ENCODE measurements at regions not wholly inside any gene's neighbourhood (a gene's known extent, or its start where the extent isn't known, plus 50 kb on each side); places are given as distances from the start of the nearest gene placed in this dataset.

GRCh38 chr5:123937230-123937629 lies 425.3 kb downstream of the CSNK1G3 start (continued):
- TF ChIP-seq ATF7-NPFF (CRISPR knock-in tag; IDR thresholded peaks at IDR 0.05; ENCODE audit: low read depth) (no peak), MAX (IDR thresholded peaks at IDR 0.05) (peak; percentile 86), TFDP1 (CRISPR knock-in tag; IDR thresholded peaks at IDR 0.05; ENCODE audit: borderline replicate concordance) (peak; percentile 68; the same call in 1 of the 2 replicates), SKIL (CRISPR knock-in tag; IDR thresholded peaks at IDR 0.05; ENCODE audit: borderline replicate concordance) (no peak), ZNF891 (CRISPR knock-in tag; IDR thresholded peaks at IDR 0.05) (no peak), EP300 (IDR thresholded peaks at IDR 0.05; ENCODE audit: low read depth in 2 of 2, low read length in 2 of 2) (no peak), EP300 (CRISPR knock-in tag; IDR thresholded peaks at IDR 0.05; ENCODE audit: borderline replicate concordance) (no peak), DRAP1 (CRISPR knock-in tag; IDR thresholded peaks at IDR 0.05) (0 out of 2 replicates have a peak, but pooled peaks have one; percentile 11), ZNF75D (CRISPR knock-in tag; IDR thresholded peaks at IDR 0.05; ENCODE audit: borderline replicate concordance) (no peak), CCAR2 (optimal IDR thresholded peaks at IDR 0.05; ENCODE audit: low read depth, low read length) (no peak), ZNF563 (CRISPR knock-in tag; IDR thresholded peaks at IDR 0.05) (no peak), RBM22 (optimal IDR thresholded peaks at IDR 0.05; ENCODE audit: low read length) (no peak), XRCC5 (optimal IDR thresholded peaks at IDR 0.05; ENCODE audit: low read length) (peak; percentile 19), ZNF367 (CRISPR knock-in tag; IDR thresholded peaks at IDR 0.05; ENCODE audit: borderline replicate concordance) (no peak), ZNF281 (CRISPR knock-in tag; IDR thresholded peaks at IDR 0.05; ENCODE audit: borderline replicate concordance) (peak; percentile 39; the same call in 1 of the 2 replicates), TOPORS (CRISPR knock-in tag; IDR thresholded peaks at IDR 0.05) (no peak), ZNF256 (CRISPR knock-in tag; conservative IDR thresholded peaks at IDR 0.05) (no peak), STAG1 (CRISPR knock-in tag; IDR thresholded peaks at IDR 0.05) (peak; percentile 95), RAD21 (CRISPR knock-in tag; IDR thresholded peaks at IDR 0.05) (peak; percentile 71), ZKSCAN1 (IDR thresholded peaks at IDR 0.05; ENCODE audit: low read length) (peak; percentile 68; the same call in 1 of the 2 replicates)
- TF ChIP-seq, protein P1, sequence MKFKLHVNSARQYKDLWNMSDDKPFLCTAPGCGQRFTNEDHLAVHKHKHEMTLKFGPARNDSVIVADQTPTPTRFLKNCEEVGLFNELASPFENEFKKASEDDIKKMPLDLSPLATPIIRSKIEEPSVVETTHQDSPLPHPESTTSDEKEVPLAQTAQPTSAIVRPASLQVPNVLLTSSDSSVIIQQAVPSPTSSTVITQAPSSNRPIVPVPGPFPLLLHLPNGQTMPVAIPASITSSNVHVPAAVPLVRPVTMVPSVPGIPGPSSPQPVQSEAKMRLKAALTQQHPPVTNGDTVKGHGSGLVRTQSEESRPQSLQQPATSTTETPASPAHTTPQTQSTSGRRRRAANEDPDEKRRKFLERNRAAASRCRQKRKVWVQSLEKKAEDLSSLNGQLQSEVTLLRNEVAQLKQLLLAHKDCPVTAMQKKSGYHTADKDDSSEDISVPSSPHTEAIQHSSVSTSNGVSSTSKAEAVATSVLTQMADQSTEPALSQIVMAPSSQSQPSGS (CRISPR knock-in tag; IDR thresholded peaks at IDR 0.05) = no peak
- TF ChIP-seq, protein P2, sequence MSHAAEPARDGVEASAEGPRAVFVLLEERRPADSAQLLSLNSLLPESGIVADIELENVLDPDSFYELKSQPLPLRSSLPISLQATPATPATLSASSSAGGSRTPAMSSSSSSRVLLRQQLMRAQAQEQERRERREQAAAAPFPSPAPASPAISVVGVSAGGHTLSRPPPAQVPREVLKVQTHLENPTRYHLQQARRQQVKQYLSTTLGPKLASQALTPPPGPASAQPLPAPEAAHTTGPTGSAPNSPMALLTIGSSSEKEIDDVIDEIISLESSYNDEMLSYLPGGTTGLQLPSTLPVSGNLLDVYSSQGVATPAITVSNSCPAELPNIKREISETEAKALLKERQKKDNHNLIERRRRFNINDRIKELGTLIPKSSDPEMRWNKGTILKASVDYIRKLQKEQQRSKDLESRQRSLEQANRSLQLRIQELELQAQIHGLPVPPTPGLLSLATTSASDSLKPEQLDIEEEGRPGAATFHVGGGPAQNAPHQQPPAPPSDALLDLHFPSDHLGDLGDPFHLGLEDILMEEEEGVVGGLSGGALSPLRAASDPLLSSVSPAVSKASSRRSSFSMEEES (CRISPR knock-in tag; IDR thresholded peaks at IDR 0.05) = 0 out of 2 replicates have a peak, but pooled peaks have one; percentile 33
